ENCODE measurements at regions not wholly inside any gene's neighbourhood (a gene's known extent, or its start where the extent isn't known, plus 50 kb on each side); places are given as distances from the start of the nearest gene placed in this dataset.

DNA sequence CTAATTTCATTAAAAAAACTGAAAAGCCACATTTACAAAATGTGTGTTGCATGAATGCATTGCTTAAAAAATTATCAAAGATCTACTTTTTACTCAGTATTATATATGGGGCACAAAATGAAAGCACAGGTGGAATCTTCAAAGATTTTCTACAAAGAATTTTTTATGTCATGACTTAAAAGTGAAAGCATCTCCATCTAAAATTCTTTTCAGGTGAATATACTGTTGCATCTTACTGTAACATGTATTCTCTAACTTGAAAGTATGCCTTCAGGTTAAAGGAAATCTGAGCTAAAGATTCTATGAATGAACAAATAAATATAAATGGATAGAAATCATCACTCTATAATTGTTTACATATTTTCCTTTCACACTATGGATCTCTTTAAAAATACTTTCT lies 66.8 kb upstream of the WDR75 start:
- H3K27ac Mint-ChIP-seq, result no peak overlapping the region
- no peaks in the 10 kb centered on the region for H3K9me3 Mint-ChIP-seq
- no peak overlapping the region for H3K4me3 Mint-ChIP-seq
- no peaks in the 10 kb centered on the region for H3K36me3 Mint-ChIP-seq
- H3K4me1 Mint-ChIP-seq, result no peaks in the 10 kb centered on the region
- DNase-seq, result no peak
- H3K27me3 Mint-ChIP-seq (ENCODE audit: low read depth in 3 of 3), result no peaks in the 10 kb centered on the region

DNA sequence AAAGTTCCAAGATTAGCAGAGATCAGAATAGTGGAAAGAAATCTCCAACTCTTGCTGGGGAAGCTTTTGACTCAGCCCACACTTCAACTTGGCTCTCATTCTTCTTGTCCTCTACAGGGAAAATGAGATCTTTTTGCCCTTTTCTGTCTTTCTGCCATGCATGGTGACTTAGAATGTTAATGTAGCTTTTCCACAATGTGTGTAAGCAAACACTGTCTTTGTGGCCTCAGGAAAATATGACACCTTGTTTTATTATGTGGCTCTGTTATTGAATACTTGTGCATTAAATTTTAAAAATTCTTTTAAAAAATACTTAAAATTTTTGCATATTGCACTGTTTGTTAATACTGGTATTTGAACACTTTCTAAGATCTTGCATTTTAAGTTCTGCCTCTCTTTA lies 65.4 kb upstream of the WDR75 start:
- DNase-seq, result no peak
- Mint-ChIP-seq H3K4me1 (no peaks in the 10 kb centered on the region), H3K36me3 (no peaks in the 10 kb centered on the region), H3K27me3 (ENCODE audit: low read depth in 3 of 3) (peaks cover 0 to 2% (median 0%) of the 10 kb centered on the region in 3 donors), H3K4me3 (no peak overlapping the region), H3K27ac (no peak overlapping the region), H3K9me3 (no peaks in the 10 kb centered on the region)

DNA sequence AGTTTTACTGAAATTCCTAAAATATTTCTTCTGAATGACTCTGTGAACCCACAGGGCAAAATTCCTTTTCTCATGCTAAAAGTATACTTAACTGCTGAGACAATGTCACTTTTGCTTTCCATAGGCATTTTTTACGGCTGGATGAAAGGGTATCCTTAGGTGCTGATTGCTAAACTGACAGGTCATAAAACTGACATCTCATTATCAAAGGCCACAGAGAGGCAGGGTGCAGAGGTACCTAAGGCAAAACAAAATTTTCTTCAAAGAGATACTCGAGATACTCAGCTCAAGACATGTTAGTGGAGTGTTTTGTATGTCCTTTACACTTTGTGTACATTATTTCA lies 62.0 kb upstream of the WDR75 start:
- Mint-ChIP-seq H3K4me1 (no peaks in the 10 kb centered on the region), H3K4me3 (no peak overlapping the region), H3K36me3 (no peaks in the 10 kb centered on the region), H3K27me3 (ENCODE audit: low read depth in 3 of 3) (peaks cover 0 to 2% (median 2%) of the 10 kb centered on the region in 3 donors), H3K9me3 (no peaks in the 10 kb centered on the region), H3K27ac (no peak overlapping the region)
- no peak for DNase-seq

DNA sequence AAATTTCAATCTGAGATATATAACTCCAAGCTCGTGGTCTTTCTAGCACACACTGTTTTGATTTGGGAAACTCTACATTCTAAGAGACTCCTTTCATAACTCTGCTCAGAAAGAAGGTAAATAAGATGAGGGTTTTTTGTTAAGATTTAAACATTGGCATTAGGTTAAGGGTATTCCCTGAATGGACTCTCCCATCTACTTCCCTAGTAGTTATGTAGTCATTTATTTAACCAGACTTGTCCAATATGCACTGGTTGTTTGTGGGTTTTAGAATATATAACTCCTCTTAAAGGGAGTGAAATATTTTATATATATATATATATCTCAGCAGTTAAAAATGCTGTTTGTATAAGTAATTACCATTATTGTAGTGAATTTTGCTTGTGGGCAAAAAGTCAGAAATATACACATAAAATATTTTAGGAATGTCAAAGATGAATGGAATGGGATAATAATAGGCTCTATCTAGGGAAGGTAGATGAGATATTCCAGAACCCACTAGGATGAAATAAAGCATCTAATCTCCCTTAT lies 61.5 kb upstream of the WDR75 start:
- Mint-ChIP-seq H3K4me1 (no peaks in the 10 kb centered on the region), H3K9me3 (no peaks in the 10 kb centered on the region), H3K4me3 (no peak overlapping the region), H3K36me3 (no peaks in the 10 kb centered on the region), H3K27ac (no peak overlapping the region), H3K27me3 (ENCODE audit: low read depth in 3 of 3) (peaks cover 0 to 2% (median 2%) of the 10 kb centered on the region in 3 donors)
- no peak for DNase-seq

DNA sequence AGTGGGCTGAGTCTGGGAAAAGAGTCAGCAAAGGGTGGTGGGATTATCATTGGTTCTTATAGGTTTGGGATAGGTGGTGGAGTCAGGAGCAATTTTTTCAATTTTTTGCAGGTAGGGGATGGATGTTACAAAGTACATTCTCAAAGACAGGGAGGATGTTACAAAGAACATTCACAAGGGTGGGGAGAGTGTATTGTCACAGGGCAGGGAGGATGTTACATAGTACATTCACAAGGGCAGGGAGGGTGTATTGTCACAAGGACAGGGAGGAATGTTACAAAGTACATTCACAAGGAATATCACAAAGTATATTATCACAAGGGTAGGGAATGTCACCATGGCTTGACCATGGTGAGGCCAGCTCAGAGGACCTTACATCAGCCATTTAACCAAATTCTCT lies 58.6 kb upstream of the WDR75 start:
- no peak overlapping the region for H3K4me3 Mint-ChIP-seq
- no peaks in the 10 kb centered on the region for H3K36me3 Mint-ChIP-seq
- H3K9me3 Mint-ChIP-seq, result peaks cover 0 to 5% (median 0%) of the 10 kb centered on the region in 6 donors
- peaks cover 0 to 2% (median 2%) of the 10 kb centered on the region in 3 donors for H3K27me3 Mint-ChIP-seq (ENCODE audit: low read depth in 3 of 3)
- DNase-seq, result no peak
- no peak overlapping the region for H3K27ac Mint-ChIP-seq
- no peaks in the 10 kb centered on the region for H3K4me1 Mint-ChIP-seq

DNA sequence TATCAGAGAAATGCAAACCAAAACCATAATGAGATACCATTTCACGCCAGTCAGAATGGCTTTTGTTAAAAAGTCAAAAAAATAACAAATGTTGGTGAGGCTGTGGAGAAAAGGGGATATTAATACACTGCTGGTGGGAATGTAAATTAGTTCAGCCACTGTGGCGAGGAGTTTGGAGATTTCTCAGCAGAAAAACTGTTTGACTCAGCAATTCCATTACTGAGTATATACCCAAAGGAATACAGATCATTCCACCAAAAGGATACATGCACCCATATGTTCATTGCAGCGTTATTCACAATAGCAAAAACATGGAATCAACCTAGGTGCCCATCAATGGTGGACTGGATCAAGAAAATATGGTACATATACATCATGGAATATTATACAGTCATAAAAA lies 54.5 kb upstream of the WDR75 start:
- no peak overlapping the region for H3K27ac Mint-ChIP-seq
- no peak overlapping the region for H3K4me3 Mint-ChIP-seq

DNA sequence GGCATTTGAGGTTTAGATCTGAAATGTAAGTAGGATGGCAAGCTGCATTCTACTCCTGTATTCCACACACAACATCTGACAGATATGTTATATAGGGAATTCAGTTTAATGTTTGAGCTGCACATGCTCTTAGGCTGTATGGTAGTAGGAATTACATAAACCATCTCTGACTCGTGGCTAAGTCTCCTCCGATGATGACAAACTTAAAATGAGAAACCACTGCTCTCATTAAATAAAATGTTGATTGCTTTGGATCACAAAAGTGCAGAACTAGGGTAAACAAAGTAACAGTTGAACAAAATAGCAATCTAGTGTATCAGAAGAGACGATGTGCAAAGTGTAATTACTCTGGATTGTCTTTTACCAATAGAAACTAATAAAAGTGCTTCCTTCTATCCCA lies 50.1 kb upstream of the WDR75 start:
- H3K9me3 Mint-ChIP-seq, result peaks cover 0 to 5% (median 0%) of the 10 kb centered on the region in 6 donors
- H3K4me1 Mint-ChIP-seq, result no peaks in the 10 kb centered on the region
- no peaks in the 10 kb centered on the region for H3K36me3 Mint-ChIP-seq
- DNase-seq, result no peak
- H3K27ac Mint-ChIP-seq, result no peak overlapping the region
- no peak overlapping the region for H3K4me3 Mint-ChIP-seq
- H3K27me3 Mint-ChIP-seq (ENCODE audit: low read depth in 3 of 3), result no peaks in the 10 kb centered on the region

More for the DNA sequence above, 54.5 kb upstream of the WDR75 start:
- H3K36me3 Mint-ChIP-seq, result no peaks in the 10 kb centered on the region
- DNase-seq, result no peak
- peaks cover 0 to 2% (median 0%) of the 10 kb centered on the region in 3 donors for H3K27me3 Mint-ChIP-seq (ENCODE audit: low read depth in 3 of 3)
- H3K9me3 Mint-ChIP-seq, result peaks cover 0 to 5% (median 0%) of the 10 kb centered on the region in 6 donors
- H3K4me1 Mint-ChIP-seq, result no peaks in the 10 kb centered on the region
